Subcutaneous abdominal adipose tissue (tissue), 5 donors: ENCODE measurements at regions not wholly inside any gene's neighbourhood (a gene's known extent, or its start where the extent isn't known, plus 50 kb on each side); places are given as distances from the start of the nearest gene placed in this dataset.

ENCODE experiments used
- H3K27ac ChIP-seq: one replicate; pipeline ENCODE4 v1.7.0; 2013; ENCODE audit warnings: low read depth, mild to moderate bottlenecking, inconsistent platforms, low read length, moderate library complexity
- H3K27me3 ChIP-seq, 5 donors: one replicate each; pipeline ENCODE4 v1.7.0; 2013; ENCODE audit warnings: low read length in 5 of 5, inconsistent platforms in 1 of 5; ENCODE audit not compliant: control insufficient read depth in 5 of 5, insufficient read depth in 4 of 5
- H3K36me3 ChIP-seq, 5 donors: one replicate each; pipeline ENCODE4 v1.7.0; 2013; ENCODE audit warnings: low read length in 5 of 5; ENCODE audit not compliant: control insufficient read depth in 5 of 5, insufficient read depth in 5 of 5
- H3K4me1 ChIP-seq, 5 donors: one replicate each; pipeline ENCODE4 v1.7.0; 2013; ENCODE audit warnings: low read length in 5 of 5, mild to moderate bottlenecking in 3 of 5, moderate library complexity in 1 of 5; ENCODE audit not compliant: control insufficient read depth in 5 of 5, insufficient read depth in 5 of 5
- H3K4me3 ChIP-seq, 5 donors: one replicate each; pipeline ENCODE4 v1.7.0; 2013; ENCODE audit warnings: low read length in 5 of 5, low read depth in 1 of 5
- H3K9ac ChIP-seq, 5 donors: one replicate each; pipeline ENCODE4 v1.7.0; 2013; ENCODE audit warnings: low read length in 5 of 5, mild to moderate bottlenecking in 4 of 5, moderate library complexity in 3 of 5
- H3K9me3 ChIP-seq, 5 donors: one replicate each; pipeline ENCODE4 v1.7.0; 2013; ENCODE audit warnings: low read length in 5 of 5; ENCODE audit not compliant: control insufficient read depth in 5 of 5
- donor health status: healthy.
- donor health status: healthy.
- donor health status: healthy.
- donor health status: healthy.
- donor health status: healthy.

GRCh38 chr3:180341516-180341915 is 260.4 kb upstream of the TTC14 start:
- H3K4me1 ChIP-seq = no peaks in the 10 kb centered on the region
- no peak overlapping the region for H3K4me3 ChIP-seq
- no peak overlapping the region for H3K27ac ChIP-seq
- no peaks in the 10 kb centered on the region for H3K9me3 ChIP-seq
- no peaks in the 10 kb centered on the region for H3K36me3 ChIP-seq
- no peak overlapping the region for H3K9ac ChIP-seq
- H3K27me3 ChIP-seq = no peaks in the 10 kb centered on the region

- Histone ChIP-seq H3K27me3 (no peaks in the 10 kb centered on the region), H3K27ac (no peak overlapping the region), H3K4me1 (no peaks in the 10 kb centered on the region), H3K4me3 (no peak overlapping the region), H3K9me3 (no peaks in the 10 kb centered on the region), H3K36me3 (no peaks in the 10 kb centered on the region), H3K9ac (no peak overlapping the region)
Measured at GRCh38 chr3:180351601-180352000, 250.4 kb upstream of the TTC14 start.

- no peak overlapping the region for H3K4me3 ChIP-seq
- no peak overlapping the region for H3K27ac ChIP-seq
- no peaks in the 10 kb centered on the region for H3K27me3 ChIP-seq
- no peak overlapping the region for H3K9ac ChIP-seq
- H3K4me1 ChIP-seq = no peaks in the 10 kb centered on the region
- H3K9me3 ChIP-seq = no peaks in the 10 kb centered on the region
- H3K36me3 ChIP-seq = no peaks in the 10 kb centered on the region
Measured at GRCh38 chr3:180352261-180352660, 249.7 kb upstream of the TTC14 start.

- Histone ChIP-seq H3K27me3 (no peaks in the 10 kb centered on the region), H3K36me3 (no peaks in the 10 kb centered on the region), H3K4me3 (no peak overlapping the region), H3K9ac (no peak overlapping the region), H3K27ac (no peak overlapping the region), H3K4me1 (no peaks in the 10 kb centered on the region), H3K9me3 (no peaks in the 10 kb centered on the region)
Measured at GRCh38 chr3:180354214-180354613, 247.7 kb upstream of the TTC14 start.

- Histone ChIP-seq H3K9ac (no peak overlapping the region), H3K9me3 (no peaks in the 10 kb centered on the region), H3K27ac (no peak overlapping the region), H3K27me3 (no peaks in the 10 kb centered on the region), H3K36me3 (no peaks in the 10 kb centered on the region), H3K4me3 (no peak overlapping the region), H3K4me1 (no peaks in the 10 kb centered on the region)
Measured at GRCh38 chr3:180358179-180358578, 243.8 kb upstream of the TTC14 start.

GRCh38 chr3:180359061-180359952 is 242.7 kb upstream of the TTC14 start:
- Histone ChIP-seq H3K4me1 (no peaks in the 10 kb centered on the region), H3K27ac (no peak overlapping the region), H3K27me3 (no peaks in the 10 kb centered on the region), H3K9me3 (no peaks in the 10 kb centered on the region), H3K36me3 (no peaks in the 10 kb centered on the region), H3K9ac (no peak overlapping the region), H3K4me3 (no peak overlapping the region)

GRCh38 chr3:180359953-180360279 is 242.0 kb upstream of the TTC14 start:
- Histone ChIP-seq H3K4me1 (no peaks in the 10 kb centered on the region), H3K9ac (no peak overlapping the region), H3K36me3 (no peaks in the 10 kb centered on the region), H3K27ac (no peak overlapping the region), H3K4me3 (no peak overlapping the region), H3K27me3 (no peaks in the 10 kb centered on the region), H3K9me3 (no peaks in the 10 kb centered on the region)

- no peak overlapping the region for H3K27ac ChIP-seq
- no peak overlapping the region for H3K4me3 ChIP-seq
Measured at GRCh38 chr3:180362081-180362480, 239.9 kb upstream of the TTC14 start.

GRCh38 chr3:180375831-180376230 is 226.1 kb upstream of the TTC14 start:
- no peaks in the 10 kb centered on the region for H3K4me1 ChIP-seq
- H3K27ac ChIP-seq = no peak overlapping the region
- H3K4me3 ChIP-seq = no peak overlapping the region
- no peaks in the 10 kb centered on the region for H3K9me3 ChIP-seq
- H3K36me3 ChIP-seq = no peaks in the 10 kb centered on the region
- H3K9ac ChIP-seq = no peak overlapping the region
- H3K27me3 ChIP-seq = no peaks in the 10 kb centered on the region

More at GRCh38 chr3:180362081-180362480, 239.9 kb upstream of the TTC14 start:
- Histone ChIP-seq H3K36me3 (no peaks in the 10 kb centered on the region), H3K9me3 (no peaks in the 10 kb centered on the region), H3K27me3 (no peaks in the 10 kb centered on the region), H3K4me1 (no peaks in the 10 kb centered on the region), H3K9ac (no peak overlapping the region)

- Histone ChIP-seq H3K4me1 (peaks cover 0 to 11% (median 4%) of the 10 kb centered on the region in 5 donors), H3K27ac (no peak overlapping the region), H3K9me3 (no peaks in the 10 kb centered on the region), H3K9ac (no peak overlapping the region), H3K36me3 (no peaks in the 10 kb centered on the region), H3K27me3 (no peaks in the 10 kb centered on the region), H3K4me3 (no peak overlapping the region)
Measured at GRCh38 chr3:180378496-180378895, 223.5 kb upstream of the TTC14 start.
